RWPE1 (cell line): ENCODE measurements at regions not wholly inside any gene's neighbourhood (a gene's known extent, or its start where the extent isn't known, plus 50 kb on each side); places are given as distances from the start of the nearest gene placed in this dataset.

ENCODE experiments used
- CTCF ChIA-PET: fragments of 350-600 bp; sonication (Branson Sonifier 250); formaldehyde crosslinking; extraction: SDS; loops from one replicate; lab custom pipeline; 2021; lab: Yijun Ruan, JAX
- POLR2A ChIA-PET: fragments of 400-600 bp; formaldehyde crosslinking; extraction: SDS; loops from one replicate; lab custom pipeline; 2020; ENCODE audit warnings: antibody characterized with exemption; ENCODE audit not compliant: low non-redundant PET; lab: Yijun Ruan, JAX
- DNase-seq: peaks from one replicate; pipeline ENCODE4 v3.0.0; 2012; ENCODE audit warnings: low spot score
- H3K27ac ChIP-seq: fragments of 450-650 bp; 2 replicates; pipeline ENCODE4 v1.5.1; 2017
- CTCF ChIP-seq: fragments of 450-650 bp; conservative IDR thresholded peaks from 2 replicates; pipeline ENCODE4 v1.5.1; 2017; ENCODE audit warnings: low read depth, mild to moderate bottlenecking

GRCh38 chr2:2501454-2502200 lies 170.6 kb upstream of the MYT1L start:
- no peak overlapping the region for H3K27ac ChIP-seq
- DNase-seq: no peak
- ChIA-PET POLR2A (no interaction called here), CTCF (no interaction called here)
- no peak for TF ChIP-seq CTCF

GRCh38 chr2:2495606-2496005 lies 164.5 kb upstream of the MYT1L start:
- no peak overlapping the region for H3K27ac ChIP-seq
- no peak for DNase-seq
- POLR2A ChIA-PET: no interaction called here
- CTCF ChIA-PET: no interaction called here
- no peak for TF ChIP-seq CTCF

- CTCF ChIA-PET: no interaction called here
- no peak for TF ChIP-seq CTCF
- DNase-seq: no peak
Measured at GRCh38 chr2:2493496-2493895, 162.4 kb upstream of the MYT1L start.

GRCh38 chr2:2492800-2493199 lies 161.7 kb upstream of the MYT1L start:
- ChIA-PET CTCF (no interaction called here), POLR2A (no interaction called here)
- no peak overlapping the region for H3K27ac ChIP-seq
- no peak for TF ChIP-seq CTCF
- DNase-seq: no peak

More at GRCh38 chr2:2493496-2493895, 162.4 kb upstream of the MYT1L start:
- POLR2A ChIA-PET: no interaction called here
- no peak overlapping the region for H3K27ac ChIP-seq

GRCh38 chr2:2491964-2492363 lies 160.9 kb upstream of the MYT1L start:
- no peak for DNase-seq
- ChIA-PET POLR2A (no interaction called here), CTCF (no interaction called here)
- TF ChIP-seq CTCF: no peak
- no peak overlapping the region for H3K27ac ChIP-seq

GRCh38 chr2:2484301-2484700 lies 153.2 kb upstream of the MYT1L start:
- no peak overlapping the region for H3K27ac ChIP-seq
- TF ChIP-seq CTCF: no peak
- no peak for DNase-seq
- ChIA-PET CTCF (no interaction called here), POLR2A (no interaction called here)
